ENCODE measurements at regions not wholly inside any gene's neighbourhood (a gene's known extent, or its start where the extent isn't known, plus 50 kb on each side); places are given as distances from the start of the nearest gene placed in this dataset.
"Not testable (repeated sequence)": the region's sequence is repeated elsewhere in the genome, so short reads cannot be mapped to it uniquely, and the experiment has no call there.

DNA sequence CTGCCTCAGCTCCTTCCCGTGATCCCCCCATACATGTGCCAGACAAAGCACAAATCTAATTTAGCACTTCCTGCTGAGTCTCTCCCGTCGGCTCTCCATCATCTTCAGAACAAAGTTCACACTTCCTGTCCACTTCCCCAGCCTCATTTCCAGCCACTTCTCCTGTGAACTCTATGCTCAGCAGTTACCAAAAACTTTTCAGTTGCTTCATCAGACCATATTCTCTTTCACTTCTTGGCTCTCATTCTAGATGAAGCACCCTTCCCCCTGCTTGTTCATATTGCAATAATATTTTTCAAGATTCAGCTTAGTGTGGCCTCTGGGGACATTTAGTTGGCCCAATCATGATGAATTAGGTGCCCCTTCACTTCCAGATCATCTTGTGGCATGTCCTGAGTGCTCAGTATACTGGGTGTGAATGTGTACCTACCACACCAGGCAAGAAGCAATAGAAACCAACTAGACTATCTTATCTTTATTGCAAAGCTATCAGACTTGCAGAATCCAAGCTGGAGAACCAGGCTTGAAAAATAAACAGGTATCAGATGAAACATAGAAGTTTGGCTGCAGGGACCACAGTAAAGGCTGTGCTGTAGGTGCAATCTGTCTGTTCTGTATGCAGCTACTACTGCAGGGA is 115.8 kb downstream of the NXPE2 start:
- no peak for DNase-seq (ENCODE audit: low read depth)
- Histone ChIP-seq H3K4me3 (ENCODE audit: low read depth, low read length) (no peak overlapping the region), H3K36me3 (ENCODE audit: control insufficient read depth, insufficient read depth, low read length) (no peaks in the 10 kb centered on the region), H3K27me3 (ENCODE audit: control insufficient read depth, insufficient read depth, low read length) (no peaks in the 10 kb centered on the region)
- TF ChIP-seq, protein P1, sequence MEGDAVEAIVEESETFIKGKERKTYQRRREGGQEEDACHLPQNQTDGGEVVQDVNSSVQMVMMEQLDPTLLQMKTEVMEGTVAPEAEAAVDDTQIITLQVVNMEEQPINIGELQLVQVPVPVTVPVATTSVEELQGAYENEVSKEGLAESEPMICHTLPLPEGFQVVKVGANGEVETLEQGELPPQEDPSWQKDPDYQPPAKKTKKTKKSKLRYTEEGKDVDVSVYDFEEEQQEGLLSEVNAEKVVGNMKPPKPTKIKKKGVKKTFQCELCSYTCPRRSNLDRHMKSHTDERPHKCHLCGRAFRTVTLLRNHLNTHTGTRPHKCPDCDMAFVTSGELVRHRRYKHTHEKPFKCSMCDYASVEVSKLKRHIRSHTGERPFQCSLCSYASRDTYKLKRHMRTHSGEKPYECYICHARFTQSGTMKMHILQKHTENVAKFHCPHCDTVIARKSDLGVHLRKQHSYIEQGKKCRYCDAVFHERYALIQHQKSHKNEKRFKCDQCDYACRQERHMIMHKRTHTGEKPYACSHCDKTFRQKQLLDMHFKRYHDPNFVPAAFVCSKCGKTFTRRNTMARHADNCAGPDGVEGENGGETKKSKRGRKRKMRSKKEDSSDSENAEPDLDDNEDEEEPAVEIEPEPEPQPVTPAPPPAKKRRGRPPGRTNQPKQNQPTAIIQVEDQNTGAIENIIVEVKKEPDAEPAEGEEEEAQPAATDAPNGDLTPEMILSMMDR (IDR thresholded peaks at IDR 0.05; ENCODE audit: insufficient read depth, low read length, poor library complexity, severe bottlenecking), result no peak

DNA sequence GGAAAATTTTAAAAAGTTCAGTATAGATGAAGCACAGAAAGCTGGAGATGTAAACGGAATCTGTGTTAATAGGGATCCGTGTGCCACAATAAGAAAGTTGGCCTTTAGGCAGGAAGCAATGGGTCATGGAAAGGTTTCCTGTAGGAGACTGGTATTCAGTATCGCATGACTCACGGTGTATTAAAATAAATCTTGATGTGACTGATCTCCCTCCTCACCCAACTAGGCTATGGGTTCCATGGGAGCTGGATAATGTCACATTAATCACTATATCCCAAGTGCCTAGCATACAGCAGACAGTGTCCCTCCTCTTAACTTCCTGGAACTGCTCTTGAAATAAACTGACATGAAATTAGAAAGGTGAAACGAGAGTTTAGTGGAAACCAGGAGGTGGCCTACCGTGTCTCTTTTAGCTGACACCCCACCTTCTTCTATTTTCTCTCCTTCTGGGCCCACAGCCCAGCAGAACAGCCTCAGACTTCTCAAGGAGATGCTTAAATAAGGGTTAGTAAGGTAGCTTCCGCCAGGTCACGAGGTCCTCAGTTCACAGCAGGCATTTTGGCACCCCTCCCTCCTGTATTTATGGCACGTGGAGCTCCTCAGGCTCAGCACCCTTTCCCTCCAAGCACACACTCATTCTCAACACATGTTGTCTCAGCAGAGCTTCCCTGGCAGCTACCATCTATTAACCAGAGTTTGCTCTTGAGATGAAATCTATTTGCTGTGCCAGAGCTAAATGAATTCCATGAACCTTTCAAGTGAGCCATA is 118.8 kb downstream of the NXPE2 start:
- no peak overlapping the region for H3K4me3 ChIP-seq (ENCODE audit: low read depth, low read length)
- H3K27me3 ChIP-seq (ENCODE audit: control insufficient read depth, insufficient read depth, low read length), result peaks cover 4% of the 10 kb centered on the region
- TF ChIP-seq, protein P1 (IDR thresholded peaks at IDR 0.05; ENCODE audit: insufficient read depth, low read length, poor library complexity, severe bottlenecking), result no peak
- no peak for DNase-seq (ENCODE audit: low read depth)
- no peaks in the 10 kb centered on the region for H3K36me3 ChIP-seq (ENCODE audit: control insufficient read depth, insufficient read depth, low read length)

DNA sequence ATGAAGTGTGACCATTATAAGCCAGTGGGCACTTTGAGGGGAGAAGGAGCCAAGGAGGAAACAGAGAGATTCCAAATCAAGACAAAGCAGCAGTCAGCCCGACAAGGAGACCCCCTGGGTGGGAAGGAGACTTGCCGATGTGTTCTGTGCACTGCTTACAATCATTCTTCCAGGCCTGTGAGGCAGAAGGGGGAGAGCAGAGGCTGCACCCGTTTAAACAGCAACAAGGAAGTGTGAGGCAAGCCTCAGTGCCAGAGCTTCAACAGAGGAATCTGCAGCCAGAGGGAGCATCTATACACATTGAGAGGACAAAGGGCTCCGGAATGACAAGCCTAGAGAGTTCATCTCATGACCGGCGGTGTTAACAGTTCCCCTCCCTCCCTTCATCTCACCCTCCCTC is 121.1 kb downstream of the NXPE2 start:
- H3K36me3 ChIP-seq (ENCODE audit: control insufficient read depth, insufficient read depth, low read length), result no peaks in the 10 kb centered on the region
- TF ChIP-seq, protein P1 (IDR thresholded peaks at IDR 0.05; ENCODE audit: insufficient read depth, low read length, poor library complexity, severe bottlenecking), result no peak
- no peak overlapping the region for H3K4me3 ChIP-seq (ENCODE audit: low read depth, low read length)
- no peak for DNase-seq (ENCODE audit: low read depth)
- H3K27me3 ChIP-seq (ENCODE audit: control insufficient read depth, insufficient read depth, low read length), result peaks cover 4% of the 10 kb centered on the region

DNA sequence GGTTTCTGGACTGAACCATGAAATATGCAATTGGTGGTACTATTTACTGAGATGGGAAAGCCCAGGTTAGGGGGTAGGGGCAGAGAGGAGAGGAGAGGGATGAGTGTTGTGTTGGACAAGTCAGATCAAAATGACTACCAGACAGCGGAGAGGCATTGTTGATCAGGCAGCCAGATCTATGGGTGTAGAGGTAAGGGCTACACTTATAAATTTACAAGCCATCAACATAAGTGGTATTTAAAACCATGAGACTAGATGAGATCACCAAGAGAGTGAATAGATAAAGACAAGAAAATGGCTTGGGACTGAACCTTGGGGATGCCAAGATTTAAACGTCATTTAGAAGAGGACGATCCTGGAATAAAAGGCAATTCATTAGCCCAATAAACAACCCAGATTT is 123.4 kb downstream of the NXPE2 start:
- H3K27me3 ChIP-seq (ENCODE audit: control insufficient read depth, insufficient read depth, low read length), result peaks cover 4% of the 10 kb centered on the region
- H3K36me3 ChIP-seq (ENCODE audit: control insufficient read depth, insufficient read depth, low read length), result no peaks in the 10 kb centered on the region
- TF ChIP-seq, protein P1 (IDR thresholded peaks at IDR 0.05; ENCODE audit: insufficient read depth, low read length, poor library complexity, severe bottlenecking), result no peak
- no peak for DNase-seq (ENCODE audit: low read depth)
- H3K4me3 ChIP-seq (ENCODE audit: low read depth, low read length), result no peak overlapping the region

DNA sequence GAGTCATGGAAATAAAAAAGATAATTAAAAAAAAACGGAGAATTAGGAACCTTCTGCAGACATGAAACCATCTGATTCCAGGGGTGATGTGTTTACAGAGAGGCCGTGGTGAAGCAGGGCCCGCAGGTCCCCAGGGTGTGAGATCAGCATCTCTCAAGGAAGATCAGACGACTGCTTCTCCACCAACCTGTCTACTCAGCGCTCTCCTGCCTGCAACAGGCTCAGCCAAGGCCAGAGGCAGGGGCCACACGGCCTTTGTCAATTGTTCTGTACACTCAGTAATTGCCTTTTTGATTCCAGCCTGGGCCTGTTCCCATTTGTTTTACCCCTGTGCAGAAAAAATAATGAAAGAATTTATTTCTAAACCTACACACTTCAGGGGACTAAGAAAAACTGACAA is 124.6 kb downstream of the NXPE2 start:
- H3K4me3 ChIP-seq (ENCODE audit: low read depth, low read length), result no peak overlapping the region
- TF ChIP-seq, protein P1 (IDR thresholded peaks at IDR 0.05; ENCODE audit: insufficient read depth, low read length, poor library complexity, severe bottlenecking), result no peak
- no peaks in the 10 kb centered on the region for H3K36me3 ChIP-seq (ENCODE audit: control insufficient read depth, insufficient read depth, low read length)
- no peak for DNase-seq (ENCODE audit: low read depth)
- H3K27me3 ChIP-seq (ENCODE audit: control insufficient read depth, insufficient read depth, low read length), result peaks cover 4% of the 10 kb centered on the region

DNA sequence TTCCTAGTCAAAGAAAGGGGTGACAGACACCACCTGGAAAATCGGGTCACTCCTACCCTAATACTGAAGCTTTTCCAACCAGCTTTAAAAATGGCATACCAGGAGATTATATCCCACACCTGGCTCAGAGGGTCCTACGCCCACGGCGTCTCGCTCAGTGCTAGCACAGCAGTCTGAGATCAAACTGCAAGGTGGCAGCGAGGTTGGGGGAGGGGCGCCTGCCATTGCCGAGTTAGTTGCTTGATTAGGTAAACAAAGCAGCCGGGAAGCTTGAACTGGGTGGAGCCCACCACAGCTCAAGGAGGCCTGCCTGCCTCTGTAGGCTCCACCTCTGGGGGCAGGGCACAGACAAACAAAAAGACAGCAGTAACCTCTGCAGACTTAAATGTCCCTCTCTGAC is 127.1 kb downstream of the NXPE2 start:
- DNase-seq (ENCODE audit: low read depth); H3K36me3 ChIP-seq (ENCODE audit: control insufficient read depth, insufficient read depth, low read length); H3K4me3 ChIP-seq (ENCODE audit: low read depth, low read length); H3K27me3 ChIP-seq (ENCODE audit: control insufficient read depth, insufficient read depth, low read length): not testable (repeated sequence)

Data from kidney epithelial cell (primary cell).